ENCODE measurements at regions not wholly inside any gene's neighbourhood (a gene's known extent, or its start where the extent isn't known, plus 50 kb on each side); places are given as distances from the start of the nearest gene placed in this dataset.

GRCh38 chr20:7294816-7295360 is 527.4 kb downstream of the BMP2 start (continued):
- TF ChIP-seq ZNF670 (tag by site-specific recombination; IDR thresholded peaks at IDR 0.05; ENCODE audit: low read depth) (no peak), ZNF112 (tag by site-specific recombination; IDR thresholded peaks at IDR 0.05) (no peak), PATZ1 (tag by site-specific recombination; IDR thresholded peaks at IDR 0.05) (no peak), ZNF214 (tag by site-specific recombination; IDR thresholded peaks at IDR 0.05; ENCODE audit: borderline replicate concordance) (no peak), FEZF1 (tag by site-specific recombination; IDR thresholded peaks at IDR 0.05) (no peak), ZNF121 (tag by site-specific recombination; IDR thresholded peaks at IDR 0.05) (no peak), ZNF488 (tag by site-specific recombination; IDR thresholded peaks at IDR 0.05) (no peak)

GRCh38 chr20:7301807-7302206 is 534.3 kb downstream of the BMP2 start:
- Histone ChIP-seq H3K9me3 (ENCODE audit: control insufficient read depth, insufficient read depth, low read depth, low read length) (no peaks in the 10 kb centered on the region), H3K36me3 (ENCODE audit: control insufficient read depth in 2 of 2, insufficient read depth in 1 of 2, low read length in 2 of 2) (no peaks in the 10 kb centered on the region), H3K4me3 (ENCODE audit: low read depth, low read length) (no peak overlapping the region), H3K27ac (ENCODE audit: extremely low read depth, low read depth, low read length) (no peak overlapping the region), H3K4me1 (ENCODE audit: control insufficient read depth, insufficient read depth, low read length) (no peaks in the 10 kb centered on the region)
- TF ChIP-seq KLF10 (tag by site-specific recombination; IDR thresholded peaks at IDR 0.05), result no peak
- no peak for TF ChIP-seq WT1 (tag by site-specific recombination; IDR thresholded peaks at IDR 0.05)
- TF ChIP-seq ZXDB (tag by site-specific recombination; IDR thresholded peaks at IDR 0.05), result no peak
- TF ChIP-seq ZNF311 (tag by site-specific recombination; IDR thresholded peaks at IDR 0.05; ENCODE audit: borderline replicate concordance), result no peak
- no peak for TF ChIP-seq BCL11B (tag by site-specific recombination; IDR thresholded peaks at IDR 0.05; ENCODE audit: low read depth)
- TF ChIP-seq ZNF792 (tag by site-specific recombination; IDR thresholded peaks at IDR 0.05), result no peak
- no peak for TF ChIP-seq ZNF623 (tag by site-specific recombination; IDR thresholded peaks at IDR 0.05)
- TF ChIP-seq ZNF16 (tag by site-specific recombination; IDR thresholded peaks at IDR 0.05; ENCODE audit: low read depth), result no peak
- no peak for TF ChIP-seq SETDB1 (IDR thresholded peaks at IDR 0.05; ENCODE audit: insufficient read length, low read length)
- no peak for TF ChIP-seq ZNF174 (tag by site-specific recombination; IDR thresholded peaks at IDR 0.05)
- POLR2A ChIA-PET, result no interaction called here
- CTCF ChIA-PET, result interaction anchor here (0.6 to 1.1 kb wide), 3 partner anchors 13 to 74 kb away, joined by 3 to 4 read pairs (median 3); no protein-coding TSS in a partner anchor

- ChIA-PET POLR2A (no interaction called here), CTCF (interaction anchor here (0.7 to 1.1 kb wide), 2 partner anchors 14 to 16 kb away, joined by 3 to 4 read pairs; no protein-coding TSS in a partner anchor)
- H3K27ac ChIP-seq (ENCODE audit: extremely low read depth, low read depth, low read length), result no peak overlapping the region
- no peaks in the 10 kb centered on the region for H3K9me3 ChIP-seq (ENCODE audit: control insufficient read depth, insufficient read depth, low read depth, low read length)
- H3K36me3 ChIP-seq (ENCODE audit: control insufficient read depth in 2 of 2, insufficient read depth in 1 of 2, low read length in 2 of 2), result no peaks in the 10 kb centered on the region
- no peaks in the 10 kb centered on the region for H3K4me1 ChIP-seq (ENCODE audit: control insufficient read depth, insufficient read depth, low read length)
- no peak overlapping the region for H3K4me3 ChIP-seq (ENCODE audit: low read depth, low read length)
- no peak for TF ChIP-seq GLI4 (tag by site-specific recombination; IDR thresholded peaks at IDR 0.05)
- TF ChIP-seq ZNF639 (tag by site-specific recombination; IDR thresholded peaks at IDR 0.05), result no peak
- TF ChIP-seq ZBTB20 (tag by site-specific recombination; IDR thresholded peaks at IDR 0.05), result no peak
- no peak for TF ChIP-seq ZNF549 (tag by site-specific recombination; IDR thresholded peaks at IDR 0.05)
- TF ChIP-seq ATF2 (tag by site-specific recombination; IDR thresholded peaks at IDR 0.05; ENCODE audit: low read depth), result no peak
- no peak for TF ChIP-seq ZNF580 (tag by site-specific recombination; IDR thresholded peaks at IDR 0.05)
- no peak for TF ChIP-seq HOXD13 (CRISPR knock-in tag; IDR thresholded peaks at IDR 0.05; ENCODE audit: borderline replicate concordance)
- no peak for TF ChIP-seq ZNF398 (tag by site-specific recombination; IDR thresholded peaks at IDR 0.05)
- TF ChIP-seq ZNF544 (tag by site-specific recombination; IDR thresholded peaks at IDR 0.05), result no peak
- TF ChIP-seq YY1 (tag by site-specific recombination; IDR thresholded peaks at IDR 0.05), result no peak
Observed at GRCh38 chr20:7302250-7302649, 534.8 kb downstream of the BMP2 start.
